ENCODE measurements at regions not wholly inside any gene's neighbourhood (a gene's known extent, or its start where the extent isn't known, plus 50 kb on each side); places are given as distances from the start of the nearest gene placed in this dataset.

DNA sequence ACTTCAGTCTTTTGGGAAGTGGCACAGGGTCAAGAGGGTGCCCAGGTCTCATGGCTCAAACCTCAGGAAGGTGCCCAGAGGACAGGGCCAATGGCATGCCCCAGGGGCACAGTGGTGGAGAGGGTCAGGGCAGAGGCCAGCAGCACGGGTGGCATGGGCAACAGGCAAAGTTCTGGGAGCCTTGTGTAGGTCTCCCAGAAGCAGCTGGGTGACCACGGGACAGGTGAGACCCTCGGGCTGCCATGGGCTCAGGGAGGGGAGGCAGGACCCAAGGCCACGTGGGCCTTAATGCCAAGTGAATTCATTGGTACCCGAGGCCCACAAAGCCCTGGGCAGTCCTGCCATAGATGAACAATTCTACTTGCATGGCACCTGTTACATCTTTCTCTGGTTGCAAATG lies 72.4 kb upstream of the ADAMTS2 start:
- Histone ChIP-seq H3K27ac (ENCODE audit: low read depth in 1 of 2, low read length in 2 of 2) (no peak overlapping the region), H4K20me1 (ENCODE audit: insufficient read depth, low read length) (no peaks in the 10 kb centered on the region), H3K36me3 (replicated peaks in 1 of 2; ENCODE audit: control insufficient read depth in 1 of 2, insufficient read depth in 2 of 2, low read length in 2 of 2) (no peaks in the 10 kb centered on the region), H3K4me2 (replicated peaks; ENCODE audit: extremely low read depth, low read length, poor library complexity, severe bottlenecking) (no peak overlapping the region), H3K9ac (ENCODE audit: insufficient read depth, low read length, poor library complexity, severe bottlenecking) (no peak overlapping the region), H3K79me2 (ENCODE audit: insufficient read depth, low read length) (no peaks in the 10 kb centered on the region), H3K4me1 (ENCODE audit: control insufficient read depth in 1 of 2, insufficient read depth in 2 of 2, low read length in 2 of 2) (no peaks in the 10 kb centered on the region), H3K4me3 (replicated peaks in 1 of 3; ENCODE audit: low read depth in 2 of 3, low read length in 3 of 3) (no peak overlapping the region), H3K9me3 (replicated peaks in 1 of 2; ENCODE audit: control insufficient read depth in 1 of 2, insufficient read depth in 1 of 2, low read length in 2 of 2) (no peaks in the 10 kb centered on the region), H2AFZ (ENCODE audit: insufficient read depth, low read depth, low read length, poor library complexity, severe bottlenecking) (no peak overlapping the region), H3K27me3 (ENCODE audit: control insufficient read depth in 2 of 2, insufficient read depth in 2 of 2, low read length in 2 of 2) (no peaks in the 10 kb centered on the region)
- Mint-ChIP-seq H3K27me3 (ENCODE audit: low read depth in 3 of 3) (peaks cover 3 to 12% (median 7%) of the 10 kb centered on the region in 3 donors), H3K27ac (no peak overlapping the region), H3K4me1 (no peaks in the 10 kb centered on the region), H3K9me3 (peaks cover 0 to 7% (median 0%) of the 10 kb centered on the region in 7 donors), H3K36me3 (no peaks in the 10 kb centered on the region), H3K4me3 (no peak overlapping the region)
- intact Hi-C loops (cut with micrococcal nuclease), result no loop called here
- DNase-seq, result no peak
- TF ChIP-seq, protein P1, sequence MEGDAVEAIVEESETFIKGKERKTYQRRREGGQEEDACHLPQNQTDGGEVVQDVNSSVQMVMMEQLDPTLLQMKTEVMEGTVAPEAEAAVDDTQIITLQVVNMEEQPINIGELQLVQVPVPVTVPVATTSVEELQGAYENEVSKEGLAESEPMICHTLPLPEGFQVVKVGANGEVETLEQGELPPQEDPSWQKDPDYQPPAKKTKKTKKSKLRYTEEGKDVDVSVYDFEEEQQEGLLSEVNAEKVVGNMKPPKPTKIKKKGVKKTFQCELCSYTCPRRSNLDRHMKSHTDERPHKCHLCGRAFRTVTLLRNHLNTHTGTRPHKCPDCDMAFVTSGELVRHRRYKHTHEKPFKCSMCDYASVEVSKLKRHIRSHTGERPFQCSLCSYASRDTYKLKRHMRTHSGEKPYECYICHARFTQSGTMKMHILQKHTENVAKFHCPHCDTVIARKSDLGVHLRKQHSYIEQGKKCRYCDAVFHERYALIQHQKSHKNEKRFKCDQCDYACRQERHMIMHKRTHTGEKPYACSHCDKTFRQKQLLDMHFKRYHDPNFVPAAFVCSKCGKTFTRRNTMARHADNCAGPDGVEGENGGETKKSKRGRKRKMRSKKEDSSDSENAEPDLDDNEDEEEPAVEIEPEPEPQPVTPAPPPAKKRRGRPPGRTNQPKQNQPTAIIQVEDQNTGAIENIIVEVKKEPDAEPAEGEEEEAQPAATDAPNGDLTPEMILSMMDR (IDR thresholded peaks at IDR 0.05), result no peak
- WGBS (ENCODE audit: insufficient coverage), result 86% methylated on average over 5 of the region's 5 CpGs

DNA sequence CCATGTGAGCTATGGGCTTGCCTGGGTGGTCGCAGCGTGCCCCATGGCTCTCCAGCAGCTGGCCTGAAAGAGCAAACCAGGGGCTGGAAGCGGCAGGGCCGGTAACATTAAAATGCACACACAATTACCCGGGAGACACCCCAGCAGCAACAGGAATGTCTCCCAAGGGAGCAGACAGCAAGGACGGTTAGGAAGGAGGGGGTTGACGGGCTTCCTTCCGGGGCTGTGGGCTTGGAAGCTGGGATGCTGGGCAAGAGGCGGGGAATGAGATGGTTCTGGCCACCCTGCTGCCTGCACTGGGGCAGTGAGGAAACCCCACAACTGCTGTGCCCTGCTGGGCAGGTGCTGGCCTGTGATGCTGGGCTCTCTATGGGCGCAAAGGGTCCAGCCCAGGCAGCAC lies 71.8 kb upstream of the ADAMTS2 start:
- H3K4me1 ChIP-seq (ENCODE audit: control insufficient read depth in 1 of 2, insufficient read depth in 2 of 2, low read length in 2 of 2), result no peaks in the 10 kb centered on the region
- Mint-ChIP-seq H3K27me3 (ENCODE audit: low read depth in 3 of 3) (peaks cover 2 to 12% (median 7%) of the 10 kb centered on the region in 3 donors), H3K27ac (peak overlapping the region in 1 of 7 donors; percentile 55), H3K4me3 (peak overlapping the region in 1 of 2 donors; percentile 5), H3K36me3 (no peaks in the 10 kb centered on the region), H3K4me1 (no peaks in the 10 kb centered on the region), H3K9me3 (peaks cover 0 to 7% (median 0%) of the 10 kb centered on the region in 7 donors)
- no peak overlapping the region for H3K27ac ChIP-seq (ENCODE audit: low read depth in 1 of 2, low read length in 2 of 2)
- intact Hi-C loops (cut with micrococcal nuclease), result no loop called here
- no peaks in the 10 kb centered on the region for H3K79me2 ChIP-seq (ENCODE audit: insufficient read depth, low read length)
- H3K9ac ChIP-seq (ENCODE audit: insufficient read depth, low read length, poor library complexity, severe bottlenecking), result no peak overlapping the region
- no peak overlapping the region for H3K4me2 ChIP-seq (replicated peaks; ENCODE audit: extremely low read depth, low read length, poor library complexity, severe bottlenecking)
- no peaks in the 10 kb centered on the region for H3K36me3 ChIP-seq (replicated peaks in 1 of 2; ENCODE audit: control insufficient read depth in 1 of 2, insufficient read depth in 2 of 2, low read length in 2 of 2)
- H2AFZ ChIP-seq (ENCODE audit: insufficient read depth, low read depth, low read length, poor library complexity, severe bottlenecking), result no peak overlapping the region
- no peak overlapping the region for H3K4me3 ChIP-seq (replicated peaks in 1 of 3; ENCODE audit: low read depth in 2 of 3, low read length in 3 of 3)
- H3K9me3 ChIP-seq (replicated peaks in 1 of 2; ENCODE audit: control insufficient read depth in 1 of 2, insufficient read depth in 1 of 2, low read length in 2 of 2), result no peaks in the 10 kb centered on the region
- H3K27me3 ChIP-seq (ENCODE audit: control insufficient read depth in 2 of 2, insufficient read depth in 2 of 2, low read length in 2 of 2), result no peaks in the 10 kb centered on the region
- no peaks in the 10 kb centered on the region for H4K20me1 ChIP-seq (ENCODE audit: insufficient read depth, low read length)
- WGBS (ENCODE audit: insufficient coverage), result 91% methylated on average over 8 of the region's 10 CpGs
- DNase-seq, result no peak
- TF ChIP-seq, protein P1 (IDR thresholded peaks at IDR 0.05), result no peak

Data from CD14-positive monocyte (primary cell).